Hypothalamus (tissue), 51 donors: ENCODE measurements at regions not wholly inside any gene's neighbourhood (a gene's known extent, or its start where the extent isn't known, plus 50 kb on each side); places are given as distances from the start of the nearest gene placed in this dataset.
A peak's percentile ranks its signal among the peaks of the same experiment; 100 is the strongest.
"Not testable (repeated sequence)": the region's sequence is repeated elsewhere in the genome, so short reads cannot be mapped to it uniquely, and the experiment has no call there.

Source experiments
- DNase-seq, 51 donors: peaks; one replicate each; lab custom pipeline; 2025; lab: John Stamatoyannopoulos, UW

DNA sequence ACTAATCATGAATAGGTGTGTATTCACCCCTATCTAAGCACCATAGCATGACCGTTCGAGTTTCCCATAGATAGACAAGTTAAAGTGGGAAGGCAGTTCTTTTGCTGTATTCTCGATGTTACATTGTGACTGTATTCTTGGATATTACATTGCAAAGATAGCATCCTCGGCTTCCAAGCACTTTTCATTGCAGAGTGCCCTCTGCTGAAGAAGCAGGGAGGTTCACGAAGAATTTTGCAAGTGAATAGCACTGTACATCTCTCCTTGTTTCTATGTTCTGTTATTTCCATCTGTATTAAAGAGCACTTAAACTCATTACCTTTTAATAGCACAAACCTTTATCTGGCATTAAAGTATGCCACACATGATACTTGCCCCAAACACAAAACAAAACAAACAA, 426.7 kb upstream of the ARX start:
- DNase-seq, result peak in 1 of 51 donors; percentile 0

DNA sequence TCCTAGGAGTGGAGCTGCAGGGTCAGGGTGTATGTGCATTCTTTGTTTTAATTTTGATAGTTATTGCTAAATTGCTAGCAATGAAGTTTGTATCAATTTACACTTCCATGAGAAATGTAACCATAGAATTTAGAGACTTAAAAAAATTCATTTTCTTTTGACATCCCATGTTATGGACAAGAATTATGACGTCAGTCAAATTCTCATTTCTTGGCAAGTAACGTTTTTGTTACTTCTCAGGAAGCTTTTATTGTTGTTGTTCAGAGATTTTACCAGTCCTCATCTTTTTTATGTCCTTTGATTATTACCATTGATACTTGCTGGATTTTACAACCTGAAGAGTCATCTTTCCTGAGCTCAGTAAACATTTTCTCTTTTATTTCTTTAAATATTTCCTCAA, 417.5 kb upstream of the ARX start:
- no peak for DNase-seq

DNA sequence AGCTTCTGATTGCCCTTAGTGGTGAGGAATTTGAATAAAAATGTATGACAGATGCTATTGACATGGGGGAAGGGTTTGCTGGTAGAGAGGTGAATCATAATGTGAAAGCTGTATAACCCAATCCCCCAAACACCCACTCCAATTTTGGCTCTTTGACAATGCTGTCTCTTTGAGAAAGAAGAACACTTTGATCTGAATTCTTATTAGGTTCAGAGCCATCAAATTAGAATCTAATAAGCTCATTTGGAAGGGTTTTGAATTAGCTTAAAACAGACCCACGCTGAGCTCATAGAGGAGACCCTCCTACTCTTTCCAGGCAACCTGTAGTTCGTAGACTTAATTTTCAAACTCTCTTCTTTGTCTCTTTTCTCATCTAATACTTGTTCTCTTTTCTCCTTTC, 416.6 kb upstream of the ARX start:
- DNase-seq, result peak in 1 of 51 donors; percentile 9

DNA sequence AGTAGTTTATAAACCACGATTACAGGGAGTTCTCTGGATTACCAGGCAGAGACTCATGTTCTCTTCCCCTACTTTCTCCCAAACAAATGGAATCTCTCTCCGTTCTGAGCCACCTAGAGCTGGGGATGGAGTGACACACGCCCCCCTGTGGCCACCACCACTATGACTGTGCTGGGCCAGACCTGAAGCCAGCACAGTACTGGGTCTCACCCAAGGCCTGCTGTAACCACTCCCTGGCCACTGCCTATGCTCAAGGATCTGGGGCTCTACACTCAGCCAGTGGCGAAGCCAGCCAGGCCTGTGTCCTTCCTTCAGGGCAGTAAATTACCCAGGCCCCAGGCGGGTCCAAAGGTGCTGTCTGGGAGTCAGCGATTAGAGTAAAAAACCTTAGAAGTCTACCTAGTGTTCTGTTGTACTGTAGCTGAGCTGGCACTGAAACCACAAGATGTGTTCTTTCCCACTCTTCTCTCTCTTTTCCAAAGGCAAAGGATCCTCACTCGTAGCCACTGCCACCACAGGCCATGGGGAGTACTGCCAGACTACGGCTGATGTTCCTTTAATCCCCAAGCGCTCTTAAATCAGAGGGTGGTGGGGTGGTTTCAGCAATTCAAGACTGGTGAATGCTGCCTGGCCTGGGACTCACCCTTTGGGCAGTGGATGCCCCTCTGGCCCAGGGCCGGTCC, 412.2 kb upstream of the ARX start:
- DNase-seq, result no peak

DNA sequence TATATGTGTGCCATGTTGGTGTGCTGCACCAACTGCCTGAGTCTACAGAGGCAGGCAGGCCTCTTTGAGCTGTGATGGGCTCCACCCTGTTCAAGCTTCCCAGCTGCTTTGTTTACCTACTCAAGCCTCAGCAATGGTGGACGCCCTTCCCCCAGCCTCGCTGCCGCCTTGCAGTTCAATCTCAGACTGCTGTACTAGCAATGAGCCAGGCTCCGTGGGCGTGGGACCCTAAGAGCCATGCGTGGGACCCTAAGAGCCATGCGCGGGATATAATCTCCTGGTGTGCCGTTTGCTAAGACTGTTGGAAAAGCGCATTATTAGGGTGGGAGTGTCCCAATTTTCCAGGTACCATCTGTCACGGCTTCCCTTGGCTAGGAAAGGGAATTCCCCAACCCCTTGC, 388.4 kb upstream of the ARX start:
- DNase-seq, result not testable (repeated sequence)

DNA sequence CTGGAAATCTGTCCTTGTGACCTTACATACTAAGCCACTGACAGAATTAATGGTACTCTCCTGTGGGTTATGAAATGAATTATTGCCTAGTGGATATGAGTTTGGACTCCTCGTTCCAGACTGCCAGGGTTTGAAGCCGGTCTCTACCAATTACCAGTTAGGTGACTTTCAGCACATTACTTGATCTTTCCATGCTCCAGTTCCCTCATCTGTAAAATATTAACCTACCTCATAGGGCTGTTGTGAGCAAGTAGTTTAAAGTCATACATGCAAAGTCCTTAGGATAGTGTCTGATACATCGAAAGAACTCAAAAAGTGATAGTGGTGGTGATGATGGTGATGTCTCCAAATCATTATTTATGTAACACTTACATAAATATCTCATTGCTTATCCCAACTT, 373.5 kb upstream of the ARX start:
- no peak for DNase-seq

DNA sequence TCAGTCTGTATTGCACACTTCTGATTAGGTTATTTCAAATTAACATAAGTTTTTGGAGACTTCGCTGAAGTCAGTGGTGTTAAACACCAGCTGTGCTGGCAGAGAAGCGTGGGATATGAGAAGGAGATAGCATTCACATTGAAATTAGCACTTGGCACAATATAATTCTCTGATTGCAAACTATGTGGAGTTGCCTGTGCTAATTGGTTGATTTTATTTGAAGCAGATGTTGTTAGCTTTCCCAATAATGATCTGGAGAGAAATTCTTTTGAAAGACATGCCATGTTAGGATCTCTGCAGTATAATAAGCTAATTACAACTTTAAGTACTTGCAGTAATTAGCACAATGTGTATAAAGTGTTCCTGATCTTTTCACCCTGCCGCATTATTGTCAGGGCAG, 367.4 kb upstream of the ARX start:
- no peak for DNase-seq

DNA sequence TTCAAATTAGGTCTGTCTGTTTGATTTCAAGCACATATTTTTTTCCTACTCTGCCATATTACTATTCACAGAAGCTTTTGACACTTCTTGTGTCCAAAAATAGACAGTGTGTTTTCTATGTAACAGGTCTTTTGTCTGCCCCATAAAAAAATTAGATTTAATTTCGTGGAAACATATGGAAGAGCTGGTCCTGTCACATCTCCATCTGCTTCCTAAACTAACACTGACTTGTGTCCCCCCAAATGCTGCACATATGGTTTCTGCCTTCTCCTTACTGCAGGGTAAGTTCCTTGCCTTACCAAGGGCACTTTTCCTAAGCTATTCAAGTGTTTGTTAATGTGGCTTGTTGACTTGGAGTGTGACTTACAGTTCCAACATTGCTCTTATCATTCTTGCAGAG, 340.7 kb upstream of the ARX start:
- no peak for DNase-seq

DNA sequence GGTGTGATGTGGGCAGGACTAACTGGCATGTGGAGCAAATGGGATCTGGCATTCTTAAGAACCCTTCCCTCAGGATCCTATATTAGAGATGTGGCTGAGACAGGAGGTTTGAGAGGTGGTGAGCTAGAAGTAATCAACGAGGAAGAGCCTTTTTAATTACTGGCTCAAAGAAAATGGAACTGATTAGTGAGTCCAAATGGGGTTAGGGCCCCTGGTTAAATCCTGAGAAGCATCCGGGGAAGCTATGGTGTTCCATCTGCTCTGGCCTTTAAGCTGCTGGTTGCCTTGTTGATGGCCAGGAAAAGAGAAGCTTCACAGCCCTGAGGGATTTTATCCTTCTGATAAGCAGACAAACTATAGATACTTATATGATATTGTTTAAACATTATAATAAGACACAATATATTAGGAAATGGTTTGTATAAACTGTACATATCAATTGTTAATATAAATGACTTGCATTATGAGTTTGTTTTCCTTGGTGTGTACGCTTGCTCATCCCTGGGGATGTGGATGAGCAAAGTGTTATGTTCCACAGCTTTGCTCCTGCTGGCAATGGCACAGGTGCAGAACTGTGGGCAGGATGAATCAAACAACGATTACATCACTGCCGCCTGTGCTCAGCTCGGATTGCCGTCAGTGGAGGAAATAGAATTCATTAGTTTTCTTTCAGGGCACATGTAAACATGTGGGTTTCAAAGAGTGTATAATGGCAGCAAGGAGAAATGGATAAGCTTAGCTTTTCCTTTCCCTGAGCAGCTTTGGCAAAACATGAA, 328.6 kb upstream of the ARX start:
- DNase-seq, result peak in 5 of 51 donors; percentile 0 to 16 (median 1)

DNA sequence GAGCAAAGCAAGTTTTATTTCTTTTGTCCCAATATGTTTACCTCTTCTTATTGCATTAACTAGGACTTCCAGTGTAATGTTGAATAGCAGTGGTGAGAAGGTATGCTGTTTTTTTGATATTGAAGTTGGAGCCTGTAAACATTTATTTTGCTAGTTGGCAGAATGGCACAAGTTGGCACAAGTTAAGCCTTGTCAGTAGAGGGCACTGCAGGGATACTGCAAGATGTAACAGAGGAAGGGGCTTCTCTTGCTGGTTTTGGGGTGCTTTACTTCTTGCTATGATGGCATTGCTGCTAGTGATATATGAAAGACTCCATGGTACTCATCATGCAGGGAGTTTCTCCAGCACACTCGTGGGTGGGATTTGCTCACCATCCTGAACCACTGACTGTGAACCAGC, 327.3 kb upstream of the ARX start:
- no peak for DNase-seq

DNA sequence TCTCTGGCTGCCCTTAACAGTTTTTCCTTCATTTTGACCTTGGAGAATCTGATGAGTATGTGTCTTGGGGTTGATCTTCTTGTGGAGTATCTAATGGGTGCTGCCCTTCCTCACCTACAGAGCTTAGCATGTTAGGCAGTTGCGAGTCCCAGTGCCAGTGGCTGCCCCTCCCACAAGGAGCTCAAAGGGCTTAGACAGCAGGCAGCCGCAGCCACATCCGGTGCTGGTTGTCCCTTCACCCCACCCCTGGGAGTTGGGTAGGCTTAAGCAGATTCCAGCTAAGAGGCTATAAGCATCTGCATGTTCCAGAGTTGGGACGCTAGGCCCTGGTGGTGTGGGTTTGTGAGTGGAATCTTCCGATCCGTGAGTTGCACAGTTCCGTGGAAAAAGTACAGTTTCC, 322.1 kb upstream of the ARX start:
- no peak for DNase-seq

DNA sequence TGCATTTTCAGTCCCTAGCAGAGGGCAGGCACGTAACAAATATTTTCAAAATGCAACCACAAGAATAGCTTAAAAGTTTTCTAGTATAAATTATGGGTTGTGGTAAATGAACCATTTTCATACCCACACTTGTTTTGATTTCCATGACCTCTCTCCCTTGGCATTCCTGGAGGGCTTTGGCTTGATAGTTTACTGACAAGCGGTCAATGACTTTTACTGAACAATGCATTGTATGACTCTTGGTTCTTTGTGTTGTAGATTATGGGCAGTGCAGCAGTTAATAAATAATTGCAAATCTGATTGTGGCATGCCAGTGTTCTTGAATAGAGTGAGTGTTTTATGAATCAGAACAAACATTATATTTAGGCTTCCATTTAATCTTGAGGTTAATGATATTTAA, 285.2 kb upstream of the ARX start:
- no peak for DNase-seq

DNA sequence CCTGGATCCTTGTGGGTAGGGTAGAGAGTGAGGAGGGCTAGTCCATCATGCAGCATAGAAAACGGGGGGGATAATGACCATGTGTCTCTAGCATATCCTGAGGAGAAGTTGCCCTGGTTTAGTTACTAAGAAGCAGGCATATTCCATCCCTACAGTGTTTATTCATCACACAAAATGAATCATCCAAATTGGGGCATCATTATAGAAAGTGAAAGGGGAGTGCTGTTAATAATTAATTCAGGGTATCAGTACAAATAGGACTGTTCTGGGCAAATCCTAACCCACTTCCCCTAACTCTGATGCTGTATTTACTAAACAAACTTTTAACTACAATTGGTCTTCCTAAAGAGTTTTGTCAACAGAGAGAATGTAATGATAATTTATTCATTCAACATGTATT, 281.1 kb upstream of the ARX start:
- DNase-seq, result no peak

DNA sequence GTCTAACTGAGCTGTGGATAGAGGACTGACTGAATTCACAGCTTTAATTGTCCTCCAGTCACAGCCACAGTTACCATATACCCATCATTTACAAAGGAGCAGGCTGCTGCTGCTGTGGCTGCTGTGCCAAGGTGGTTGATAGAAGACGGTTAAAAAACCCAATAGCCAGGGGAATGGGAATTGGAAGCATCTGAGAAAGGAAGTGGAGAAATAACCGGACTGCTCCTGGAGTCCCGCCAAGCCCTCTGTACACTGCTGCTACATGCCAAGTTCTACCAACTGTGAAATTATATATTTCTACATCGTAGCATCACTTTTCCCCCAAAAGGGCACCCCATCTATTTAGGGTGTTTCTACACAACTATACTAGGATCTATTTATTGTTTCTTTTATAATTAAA, 279.7 kb upstream of the ARX start:
- no peak for DNase-seq

DNA sequence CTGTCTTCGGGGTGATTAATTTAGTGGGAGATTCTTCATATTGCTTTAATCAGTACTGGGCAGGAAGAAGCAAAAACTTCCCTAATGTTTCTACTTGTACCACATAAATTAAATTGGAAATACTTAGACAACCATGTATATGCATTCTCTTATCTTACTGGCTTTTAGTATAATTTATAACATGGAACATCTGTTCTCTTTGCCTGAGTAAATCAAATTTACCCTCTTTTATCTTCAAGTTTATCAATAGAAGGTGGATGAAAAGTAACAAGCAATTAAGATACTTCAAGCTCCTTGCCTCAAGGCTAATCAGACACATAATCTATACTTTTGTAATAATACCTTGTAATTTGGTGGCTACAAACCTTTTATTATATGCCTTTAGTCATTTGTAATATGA, 274.4 kb upstream of the ARX start:
- no peak for DNase-seq

DNA sequence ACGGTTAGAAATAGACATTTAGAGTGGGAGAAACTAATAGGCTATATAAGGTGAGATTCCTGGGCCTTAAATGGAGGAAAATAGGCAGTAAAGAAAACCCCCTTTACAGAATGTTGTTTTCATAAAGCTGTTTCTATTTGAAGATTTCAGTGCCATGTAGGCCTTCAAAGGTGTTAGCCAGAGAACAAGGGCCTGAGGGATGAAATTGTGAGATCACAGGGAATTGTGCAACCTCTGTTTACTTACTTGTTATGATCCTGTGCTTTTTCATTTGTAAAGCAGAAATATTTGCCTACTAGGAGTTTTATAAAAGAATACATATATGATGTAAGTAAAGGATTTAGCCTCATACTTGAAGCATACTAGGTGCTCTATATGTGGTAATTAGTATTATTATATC, 272.9 kb upstream of the ARX start:
- DNase-seq, result no peak

DNA sequence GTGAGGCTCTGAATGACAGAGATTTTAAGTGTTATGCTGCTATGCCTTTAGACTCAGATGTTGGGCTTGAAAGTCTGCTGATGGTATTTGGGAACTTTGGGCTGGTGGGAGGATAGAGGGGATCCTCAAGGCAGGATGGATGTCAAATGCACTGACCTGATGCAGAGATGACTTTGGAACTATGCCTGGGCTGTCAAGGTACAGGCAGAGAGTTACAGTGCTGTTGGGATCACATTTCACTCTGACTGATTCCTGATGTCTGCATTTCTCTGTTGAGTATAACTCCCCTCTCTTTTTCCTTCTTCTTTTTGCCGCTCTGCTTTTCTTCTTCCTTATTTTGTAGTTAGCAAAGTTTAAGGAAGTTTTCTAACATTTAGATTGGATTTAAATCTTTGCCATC, 271.8 kb upstream of the ARX start:
- no peak for DNase-seq

DNA sequence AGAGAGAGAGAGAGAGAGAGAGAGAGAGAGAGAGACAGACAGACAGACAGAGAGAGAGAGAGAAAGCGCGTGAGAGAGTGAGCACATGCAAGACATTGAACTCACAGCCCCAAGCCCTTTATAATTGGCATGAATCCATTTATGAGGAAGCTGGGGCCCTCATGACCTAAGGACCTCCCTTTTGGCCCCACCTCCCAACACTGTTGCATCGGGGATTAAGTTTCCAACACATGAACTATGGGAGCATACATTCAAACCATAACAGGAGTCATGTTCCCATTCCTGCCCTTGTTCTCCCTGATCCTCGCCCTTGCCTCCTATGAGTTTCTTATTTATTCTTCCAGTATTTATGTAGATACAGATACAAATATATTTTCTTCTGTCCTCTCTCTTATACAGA, 269.8 kb upstream of the ARX start:
- no peak for DNase-seq

DNA sequence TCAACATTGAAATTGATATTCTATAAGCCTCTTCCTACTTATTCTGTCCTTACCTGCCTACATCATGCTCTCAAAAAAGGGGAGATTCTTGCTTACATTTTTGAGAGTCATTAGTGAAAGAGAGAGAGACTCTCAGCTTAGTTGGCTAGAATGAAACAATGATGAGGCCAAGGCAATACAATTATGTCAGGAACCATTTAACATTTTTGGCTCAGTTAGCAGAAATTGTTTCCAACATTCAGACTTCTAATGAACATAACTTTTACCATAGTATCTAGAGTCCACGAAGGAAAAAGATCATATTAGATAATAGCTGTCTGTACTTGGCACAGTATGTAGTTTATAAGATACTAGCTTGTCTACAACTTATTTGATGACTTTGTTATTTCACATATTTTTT, 263.7 kb upstream of the ARX start:
- no peak for DNase-seq

DNA sequence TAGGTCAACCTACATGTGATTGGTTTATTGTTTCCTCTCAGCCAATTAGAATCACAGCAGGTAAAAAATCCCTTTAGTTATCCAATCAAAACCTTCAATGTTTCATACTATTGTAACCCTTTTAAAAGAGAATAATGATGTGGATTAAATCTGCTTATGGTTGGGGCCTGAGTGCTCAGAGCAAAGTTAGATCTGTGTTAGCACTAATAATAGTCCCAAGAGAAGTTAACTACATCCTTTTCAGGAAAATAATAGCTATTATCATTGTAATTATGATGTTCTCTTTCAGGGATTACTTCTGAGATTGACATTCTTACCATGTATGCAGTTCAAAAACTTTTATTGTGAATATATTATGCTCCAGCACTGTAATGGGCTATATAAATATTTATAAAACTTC, 262.6 kb upstream of the ARX start:
- no peak for DNase-seq

DNA sequence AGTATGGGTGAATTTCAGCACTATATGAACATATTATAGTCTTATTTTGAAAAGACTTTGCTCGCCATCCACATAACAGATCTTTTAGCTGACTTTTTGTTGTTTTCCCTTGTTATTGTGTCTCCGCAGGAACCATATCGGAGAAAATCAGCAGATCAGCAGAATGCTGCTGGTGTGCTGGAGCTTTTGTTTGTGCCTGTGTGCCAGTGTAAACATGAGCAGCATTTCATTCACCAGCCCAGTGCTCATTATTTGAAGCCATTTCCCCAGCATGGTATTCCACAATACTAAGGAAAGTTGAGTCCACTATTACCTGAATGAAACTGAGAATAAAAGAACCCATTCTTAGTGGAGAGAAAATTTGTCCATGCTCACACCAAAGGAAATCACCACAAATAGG, 261.8 kb upstream of the ARX start:
- DNase-seq, result no peak

DNA sequence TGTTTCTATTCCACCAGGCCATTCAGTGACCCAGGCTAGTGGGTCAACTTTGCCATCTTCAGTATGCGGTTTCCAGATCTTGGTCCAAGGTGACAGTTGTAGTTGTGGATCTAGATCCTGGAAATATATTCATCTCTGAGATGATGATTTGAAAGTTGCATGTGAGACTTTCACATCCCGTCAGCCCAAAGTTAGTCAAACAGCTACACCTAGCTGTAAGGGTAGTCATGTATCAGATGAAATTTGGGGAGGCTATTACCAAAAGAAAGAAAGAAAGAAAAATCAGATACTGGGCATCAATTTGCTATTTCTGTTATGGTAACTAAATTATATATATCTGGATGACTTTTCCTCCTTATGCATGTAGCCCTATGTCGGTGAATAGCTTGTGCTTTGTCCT, 259.4 kb upstream of the ARX start:
- no peak for DNase-seq

DNA sequence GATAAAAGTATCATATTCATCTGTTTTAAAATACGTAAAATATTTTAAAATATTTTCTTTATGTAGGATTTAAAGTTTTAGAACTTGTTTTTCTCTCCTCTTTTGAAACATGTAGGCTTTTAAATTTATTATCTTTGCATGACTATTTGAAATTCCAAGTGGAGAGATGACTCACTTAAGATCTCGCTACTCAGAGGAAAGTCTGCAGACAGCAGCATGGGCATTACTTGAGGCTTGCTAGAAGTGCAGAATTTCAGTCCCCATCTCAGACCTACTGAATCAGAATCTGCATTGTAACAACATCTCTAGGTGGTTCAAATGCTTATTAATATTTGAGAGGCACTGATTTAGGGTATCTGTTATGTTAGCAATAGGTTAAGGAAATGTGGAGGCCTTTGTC, 225.7 kb upstream of the ARX start:
- DNase-seq, result no peak
